IMR-90 (cell line): ENCODE measurements at regions not wholly inside any gene's neighbourhood (a gene's known extent, or its start where the extent isn't known, plus 50 kb on each side); places are given as distances from the start of the nearest gene placed in this dataset.

ENCODE experiments used
- ATAC-seq: fragments of 200-7000 bp; cut with Tn5 transposase; 2 replicates; pipeline ENCODE4 v1.9.1; 2020; ENCODE audit warnings: low read depth, mild to moderate bottlenecking, moderate library complexity
- BruUV-seq: library from RNA; stranded (reverse); fragments of 400-500 nt; replicated peaks from 2 replicates; lab custom pipeline; 2021; lab: Mats Ljungman, UMichigan
- CTCF ChIA-PET: fragments of 300-600 bp; formaldehyde crosslinking; extraction: SDS; loops from one replicate; lab custom pipeline; 2021; ENCODE audit warnings: antibody characterized with exemption; lab: Yijun Ruan, JAX
- POLR2A ChIA-PET: fragments of 300-600 bp; sonication (Branson Sonifier 250); formaldehyde crosslinking; loops from one replicate; lab custom pipeline; 2022; ENCODE audit warnings: antibody characterized with exemption; ENCODE audit not compliant: unreplicated experiment; lab: Charles Lee
- DNase-seq: peaks from one replicate; pipeline ENCODE4 v3.0.0; 2013
- H2AFZ ChIP-seq: replicated peaks from 2 replicates; pipeline ENCODE3; 2013; ENCODE audit warnings: low read length, mild to moderate bottlenecking; ENCODE audit not compliant: poor library complexity
- H2AK5ac ChIP-seq: 2 replicates; pipeline ENCODE4 v1.6.1; 2013; ENCODE audit warnings: low read depth, low read length, inconsistent platforms
- H2AK9ac ChIP-seq: replicated peaks from 2 replicates; pipeline ENCODE3; 2013; ENCODE audit warnings: mild to moderate bottlenecking, low read depth, low read length, moderate library complexity; ENCODE audit not compliant: poor library complexity
- H2BK120ac ChIP-seq: 2 replicates; pipeline ENCODE4 v1.6.1; 2013; ENCODE audit warnings: low read depth, low read length, inconsistent platforms
- H2BK15ac ChIP-seq: 3 replicates; pipeline ENCODE4 v1.6.1; 2013; ENCODE audit warnings: low read depth, low read length, inconsistent platforms
- H2BK20ac ChIP-seq: 2 replicates; pipeline ENCODE4 v1.6.1; 2013; ENCODE audit warnings: low read depth, mild to moderate bottlenecking, inconsistent platforms, low read length, moderate library complexity
- H2BK5ac ChIP-seq: 2 replicates; pipeline ENCODE4 v1.6.1; 2013; ENCODE audit warnings: mild to moderate bottlenecking, low read depth, low read length, inconsistent platforms; ENCODE audit not compliant: poor library complexity, severe bottlenecking
- H3K14ac ChIP-seq: replicated peaks from 2 replicates; pipeline ENCODE4 v1.6.1; 2013; ENCODE audit warnings: low read depth, low read length, inconsistent platforms
- H3K18ac ChIP-seq: 2 replicates; pipeline ENCODE4 v1.6.1; 2013; ENCODE audit warnings: low read depth, low read length, control low read depth
- H3K23ac ChIP-seq: 2 replicates; pipeline ENCODE4 v1.6.1; 2013; ENCODE audit warnings: low read depth, low read length, inconsistent platforms
- H3K27ac ChIP-seq: 2 replicates; pipeline ENCODE4 v1.5.1; 2013; ENCODE audit warnings: mild to moderate bottlenecking, control low read depth, low read length; ENCODE audit not compliant: insufficient read depth
- H3K27me3 ChIP-seq: 2 replicates; pipeline ENCODE4 v1.6.1; 2013; ENCODE audit warnings: low read length; ENCODE audit not compliant: control insufficient read depth, insufficient read depth
- H3K36me3 ChIP-seq: 2 replicates; pipeline ENCODE4 v1.6.1; 2013; ENCODE audit warnings: low read length, mixed read lengths; ENCODE audit not compliant: control insufficient read depth, insufficient read depth
- H3K4ac ChIP-seq: 2 replicates; pipeline ENCODE4 v1.6.1; 2013; ENCODE audit warnings: low read depth, low read length, inconsistent platforms
- H3K4me1 ChIP-seq: 2 replicates; pipeline ENCODE4 v1.6.1; 2013; ENCODE audit warnings: low read length, mixed read lengths; ENCODE audit not compliant: control insufficient read depth, insufficient read depth
- H3K4me2 ChIP-seq: 2 replicates; pipeline ENCODE4 v1.6.1; 2013; ENCODE audit warnings: low read depth, mild to moderate bottlenecking, control low read depth, low read length, moderate library complexity
- H3K4me3 ChIP-seq: 2 replicates; pipeline ENCODE4 v1.5.1; 2013; ENCODE audit warnings: low read depth, mild to moderate bottlenecking, control low read depth, low read length, moderate library complexity; ENCODE audit not compliant: insufficient read depth
- H3K56ac ChIP-seq: 2 replicates; pipeline ENCODE4 v1.6.1; 2013; ENCODE audit warnings: low read length, inconsistent platforms; ENCODE audit not compliant: insufficient read depth; ENCODE audit errors: extremely low read depth
- H3K79me1 ChIP-seq, 2 experiments: 2 replicates each; pipeline ENCODE4 v1.6.1; 2013; ENCODE audit warnings: low read length in 2 of 2, inconsistent platforms in 1 of 2, low read depth in 1 of 2
- H3K9ac ChIP-seq: 2 replicates; pipeline ENCODE4 v1.6.1; 2013; ENCODE audit warnings: low read depth, low read length, control low read depth
- H3K9me1 ChIP-seq: 2 replicates; pipeline ENCODE4 v1.6.1; 2013; ENCODE audit warnings: low read length, inconsistent platforms; ENCODE audit not compliant: insufficient read depth
- H3K9me3 ChIP-seq: 2 replicates; pipeline ENCODE4 v1.6.1; 2013; ENCODE audit warnings: low read length; ENCODE audit not compliant: control insufficient read depth, insufficient read depth
- H4K20me1 ChIP-seq: 2 replicates; pipeline ENCODE4 v1.6.1; 2013; ENCODE audit warnings: low read length, inconsistent platforms; ENCODE audit not compliant: insufficient read depth
- H4K5ac ChIP-seq: 2 replicates; pipeline ENCODE4 v1.6.1; 2013; ENCODE audit warnings: mild to moderate bottlenecking, low read depth, low read length, control low read depth
- H4K8ac ChIP-seq, 2 experiments: 2 replicates each; pipeline ENCODE4 v1.6.1; 2013; ENCODE audit warnings: low read depth in 2 of 2, low read length in 2 of 2, control low read depth in 1 of 2, inconsistent platforms in 1 of 2
- H4K91ac ChIP-seq: 2 replicates; pipeline ENCODE4 v1.6.1; 2013; ENCODE audit warnings: low read depth, low read length, inconsistent platforms; ENCODE audit not compliant: insufficient read depth
- CEBPB ChIP-seq: IDR thresholded peaks from 2 replicates; pipeline ENCODE4 v1.6.1; 2012; ENCODE audit warnings: low read depth, low read length, improper control_type of control experiment
- RAD21 ChIP-seq: IDR thresholded peaks from 2 replicates; pipeline ENCODE4 v1.6.1; 2012; ENCODE audit warnings: low read length, improper control_type of control experiment
- RCOR1 ChIP-seq: IDR thresholded peaks from 2 replicates; pipeline ENCODE4 v1.6.1; 2012; ENCODE audit warnings: mild to moderate bottlenecking, low read length, improper control_type of control experiment; ENCODE audit not compliant: insufficient replicate concordance
- SMC3 ChIP-seq: fragments of 150-350 bp; IDR thresholded peaks from 2 replicates; pipeline ENCODE4 v1.6.1; 2016; ENCODE audit warnings: low read depth, mild to moderate bottlenecking, antibody characterized with exemption, low read length, moderate library complexity
- WGBS, 2 experiments: methylation state at CpG; one replicate each; pipeline versions ENCODE4 v1.1.5 to v1.1.7; 2013; ENCODE audit warnings: missing lambda C conversion rate in 2 of 2; ENCODE audit not compliant: insufficient read length in 1 of 2; ENCODE audit errors: extremely low coverage in 2 of 2; 5-methylcytosine and 5-hydroxymethylcytosine counted together
- dilution Hi-C: fragments of 300-500 bp; cut with HindIII; formaldehyde crosslinking; loops from one replicate; pipeline ENCODE4 v1.14.3; 2018; ENCODE audit warnings: low sequenced_read_pairs; ENCODE audit not compliant: unreplicated experiment
- in situ Hi-C: fragments of 300-500 bp; cut with MboI; formaldehyde crosslinking; loops from 3 replicates; pipeline ENCODE4 v1.14.3; 2019; ENCODE audit warnings: low sequenced_read_pairs, inconsistent platforms, mixed read lengths
- intact Hi-C: fragments of 100-400 bp; cut with micrococcal nuclease; formaldehyde crosslinking; loops from 2 replicates; pipeline ENCODE4 v1.10.0; 2022
- TF ChIP-seq, protein P1 (sequence below): fragments of 150-350 bp; IDR thresholded peaks from 2 replicates; pipeline ENCODE4 v1.6.1; 2016; ENCODE audit warnings: low read depth, mild to moderate bottlenecking, low read length, moderate library complexity, borderline replicate concordance

DNA sequence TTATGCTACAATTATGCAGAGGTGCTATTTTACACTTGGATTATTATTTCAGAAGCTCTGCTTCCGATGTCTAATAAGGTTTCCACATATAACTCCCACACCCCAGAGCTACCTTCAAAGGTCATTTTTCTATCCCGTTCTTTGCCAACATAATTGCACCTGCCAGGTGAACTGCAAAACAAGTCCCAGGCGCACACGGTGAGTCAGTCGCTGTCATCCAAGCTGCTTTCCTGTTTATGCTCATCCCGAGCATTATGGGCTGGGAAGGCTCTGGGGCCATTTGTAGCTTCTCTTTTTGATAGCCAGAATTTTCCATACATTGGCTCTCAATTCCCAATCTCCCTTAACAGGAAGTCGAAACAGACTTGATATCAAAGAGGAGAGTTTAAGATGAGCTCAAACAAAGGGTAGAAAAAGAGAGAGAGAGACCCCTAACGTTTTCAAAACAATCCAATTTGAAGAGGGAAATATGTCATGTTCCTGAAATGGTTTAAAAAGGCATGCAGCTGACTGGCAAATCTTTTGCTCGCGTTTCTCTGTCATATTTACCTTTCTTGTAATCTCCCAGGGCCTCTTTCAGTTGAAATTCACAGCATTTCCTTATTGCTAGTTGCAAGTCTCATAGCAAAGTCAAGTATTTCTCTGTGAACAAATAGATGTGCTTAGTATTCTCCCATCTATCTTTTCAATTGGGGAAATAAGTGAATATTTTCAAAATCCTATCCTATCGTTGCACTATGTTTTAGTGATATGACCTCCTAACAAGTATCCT, 815.9 kb downstream of the KCNA4 start:
- H4K20me1 ChIP-seq = no peaks in the 10 kb centered on the region
- dilution Hi-C loops = no loop called here

More for the DNA sequence above, 815.9 kb downstream of the KCNA4 start:
- Histone ChIP-seq H3K4me2 (no peak overlapping the region), H3K79me1 (no peaks in the 10 kb centered on the region), H3K4me3 (no peak overlapping the region), H2AK9ac (no peak overlapping the region), H2AFZ (no peak overlapping the region), H3K9me1 (no peaks in the 10 kb centered on the region), H3K23ac (no peak overlapping the region), H3K56ac (no peak overlapping the region), H3K27ac (no peak overlapping the region), H4K8ac (no peak overlapping the region), H2BK5ac (no peak overlapping the region), H2AK5ac (no peak overlapping the region; the same call in 1 of the 2 replicates), H3K9me3 (no peaks in the 10 kb centered on the region), H3K14ac (no peak overlapping the region), H2BK15ac (no peak overlapping the region), H3K36me3 (no peaks in the 10 kb centered on the region), H4K5ac (no peak overlapping the region), H2BK20ac (no peak overlapping the region), H3K9ac (no peak overlapping the region), H3K4me1 (no peaks in the 10 kb centered on the region), H2BK120ac (no peak overlapping the region), H4K91ac (no peak overlapping the region), H3K27me3 (no peaks in the 10 kb centered on the region), H3K18ac (no peak overlapping the region), H3K4ac (no peak overlapping the region)
- DNase-seq (no peak), ATAC-seq (no peak)
- intact Hi-C loops (no loop called here), in situ Hi-C loops (no loop called here)
- no TSS peak for BruUV-seq
- ChIA-PET CTCF (interaction anchor here (1.6 kb wide), 1 partner anchor 72 kb away, joined by 3 read pairs; no protein-coding TSS in a partner anchor), POLR2A (interaction anchor here (0.7 kb wide), 1 partner anchor 1502 kb away, joined by 3 read pairs; no protein-coding TSS in a partner anchor)
- 91% methylated on average over 4 of the region's 11 CpGs; no CpG with 5 or more reads in 1 of the 2 experiments for WGBS, 2 experiments
- no peak for TF ChIP-seq CEBPB
- no peak for TF ChIP-seq SMC3
- no peak for TF ChIP-seq RCOR1
- no peak for TF ChIP-seq RAD21
- TF ChIP-seq, protein P1, sequence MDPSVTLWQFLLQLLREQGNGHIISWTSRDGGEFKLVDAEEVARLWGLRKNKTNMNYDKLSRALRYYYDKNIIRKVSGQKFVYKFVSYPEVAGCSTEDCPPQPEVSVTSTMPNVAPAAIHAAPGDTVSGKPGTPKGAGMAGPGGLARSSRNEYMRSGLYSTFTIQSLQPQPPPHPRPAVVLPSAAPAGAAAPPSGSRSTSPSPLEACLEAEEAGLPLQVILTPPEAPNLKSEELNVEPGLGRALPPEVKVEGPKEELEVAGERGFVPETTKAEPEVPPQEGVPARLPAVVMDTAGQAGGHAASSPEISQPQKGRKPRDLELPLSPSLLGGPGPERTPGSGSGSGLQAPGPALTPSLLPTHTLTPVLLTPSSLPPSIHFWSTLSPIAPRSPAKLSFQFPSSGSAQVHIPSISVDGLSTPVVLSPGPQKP = no peak
